ENCODE measurements at regions not wholly inside any gene's neighbourhood (a gene's known extent, or its start where the extent isn't known, plus 50 kb on each side); places are given as distances from the start of the nearest gene placed in this dataset.
"Not testable (repeated sequence)": the region's sequence is repeated elsewhere in the genome, so short reads cannot be mapped to it uniquely, and the experiment has no call there.

- DNase-seq (ENCODE audit: low read depth, low spot score): no peak
Observed at GRCh38 chr5:100641833-100642232, 106.7 kb downstream of the FAM174A start.

- peak; percentile 37 for DNase-seq (ENCODE audit: low read depth, low spot score)
Observed at GRCh38 chr5:100643473-100643872, 108.3 kb downstream of the FAM174A start.

GRCh38 chr5:100644185-100644584 lies 109.0 kb downstream of the FAM174A start:
- DNase-seq (ENCODE audit: low read depth, low spot score): no peak

- no peak for DNase-seq (ENCODE audit: low read depth, low spot score)
Observed at GRCh38 chr5:100644776-100645175, 109.6 kb downstream of the FAM174A start.

- DNase-seq (ENCODE audit: low read depth, low spot score): no peak
Observed at GRCh38 chr5:100646011-100646410, 110.8 kb downstream of the FAM174A start.

- no peak for DNase-seq (ENCODE audit: low read depth, low spot score)
Observed at GRCh38 chr5:100646691-100647090, 111.5 kb downstream of the FAM174A start.

- DNase-seq (ENCODE audit: low read depth, low spot score): no peak
Observed at GRCh38 chr5:100647461-100648230, 112.5 kb downstream of the FAM174A start.

- DNase-seq (ENCODE audit: low read depth, low spot score): no peak
Observed at GRCh38 chr5:100654895-100655294, 119.7 kb downstream of the FAM174A start.

- not testable (repeated sequence) for DNase-seq (ENCODE audit: low read depth, low spot score)
Observed at GRCh38 chr5:100656771-100657170, 121.6 kb downstream of the FAM174A start.

- no peak for DNase-seq (ENCODE audit: low read depth, low spot score)
Observed at GRCh38 chr5:100659080-100659795, 124.1 kb downstream of the FAM174A start.

- DNase-seq (ENCODE audit: low read depth, low spot score): no peak
Observed at GRCh38 chr5:100664140-100664539, 129.0 kb downstream of the FAM174A start.

- peak; percentile 76 for DNase-seq (ENCODE audit: low read depth, low spot score)
Observed at GRCh38 chr5:100667161-100667630, 132.0 kb downstream of the FAM174A start.

- peak; percentile 19 for DNase-seq (ENCODE audit: low read depth, low spot score)
Observed at GRCh38 chr5:100668511-100668910, 133.3 kb downstream of the FAM174A start.

- DNase-seq (ENCODE audit: low read depth, low spot score): no peak
Observed at GRCh38 chr5:100676817-100677631, 141.8 kb downstream of the FAM174A start.

GRCh38 chr5:100682625-100683024 lies 147.5 kb downstream of the FAM174A start:
- no peak for DNase-seq (ENCODE audit: low read depth, low spot score)

GRCh38 chr5:100683881-100684280 lies 148.7 kb downstream of the FAM174A start:
- DNase-seq (ENCODE audit: low read depth, low spot score): no peak

- DNase-seq (ENCODE audit: low read depth, low spot score): not testable (repeated sequence)
Observed at GRCh38 chr5:100685122-100685521, 149.9 kb downstream of the FAM174A start.

- DNase-seq (ENCODE audit: low read depth, low spot score): not testable (repeated sequence)
Observed at GRCh38 chr5:100688834-100689233, 153.7 kb downstream of the FAM174A start.

GRCh38 chr5:100690036-100690560 lies 154.9 kb downstream of the FAM174A start:
- no peak for DNase-seq (ENCODE audit: low read depth, low spot score)

- no peak for DNase-seq (ENCODE audit: low read depth, low spot score)
Observed at GRCh38 chr5:100691085-100691484, 155.9 kb downstream of the FAM174A start.

GRCh38 chr5:100691548-100691947 lies 156.4 kb downstream of the FAM174A start:
- DNase-seq (ENCODE audit: low read depth, low spot score): no peak

- DNase-seq (ENCODE audit: low read depth, low spot score): no peak
Observed at GRCh38 chr5:100693481-100693880, 158.3 kb downstream of the FAM174A start.

All from pulmonary artery endothelial cell (primary cell).